Panc1 (cell line): ENCODE measurements at regions not wholly inside any gene's neighbourhood (a gene's known extent, or its start where the extent isn't known, plus 50 kb on each side); places are given as distances from the start of the nearest gene placed in this dataset.
"Not testable (repeated sequence)": the region's sequence is repeated elsewhere in the genome, so short reads cannot be mapped to it uniquely, and the experiment has no call there.

Source experiments
- ATAC-seq: fragments of 200-7000 bp; cut with Tn5 transposase; 2 replicates; pipeline ENCODE4 v1.9.1; 2020; ENCODE audit warnings: mild to moderate bottlenecking, moderate library complexity
- BruUV-seq: library from RNA; stranded (reverse); fragments of 400-500 nt; replicated peaks from 2 replicates; lab custom pipeline; 2021; lab: Mats Ljungman, UMichigan
- CTCF ChIA-PET: fragments of 300-600 bp; sonication (Branson Sonifier 250); formaldehyde crosslinking; loops from one replicate; lab custom pipeline; 2022; ENCODE audit warnings: antibody characterized with exemption; lab: Charles Lee
- POLR2A ChIA-PET: fragments of 300-600 bp; sonication (Branson Sonifier 250); formaldehyde crosslinking; loops from one replicate; lab custom pipeline; 2022; ENCODE audit warnings: antibody characterized with exemption; lab: Charles Lee
- DNase-seq: peaks from one replicate; pipeline ENCODE4 v3.0.0-alpha.2; 2010; ENCODE audit warnings: low read depth, low spot score
- H3K27ac ChIP-seq: 2 replicates; pipeline ENCODE4 v1.5.1; 2011; ENCODE audit warnings: mild to moderate bottlenecking, low read length, inconsistent platforms
- H3K27me3 ChIP-seq: fragments of 200-500 bp; sonication (Bioruptor generic); 2 replicates; pipeline ENCODE4 v1.6.0; 2014; ENCODE audit warnings: low read length, inconsistent platforms; ENCODE audit not compliant: control insufficient read depth, insufficient read depth
- H3K36me3 ChIP-seq: fragments of 200-500 bp; sonication (Bioruptor generic); 2 replicates; pipeline ENCODE4 v1.5.1; 2014; ENCODE audit warnings: inconsistent platforms, mild to moderate bottlenecking, low read length, moderate library complexity; ENCODE audit not compliant: control insufficient read depth, insufficient read depth
- H3K4me1 ChIP-seq: 2 replicates; pipeline ENCODE4 v1.5.1; 2011; ENCODE audit warnings: inconsistent platforms, mild to moderate bottlenecking, low read length, moderate library complexity; ENCODE audit not compliant: control insufficient read depth, insufficient read depth
- H3K4me3 ChIP-seq, 2 experiments: 2 replicates each; pipeline ENCODE4 v1.5.1; 2011 to 2012; ENCODE audit warnings: low read depth in 2 of 2, low read length in 2 of 2, mild to moderate bottlenecking in 2 of 2, inconsistent platforms in 1 of 2, moderate library complexity in 1 of 2
- H3K9me3 ChIP-seq: fragments of 200-500 bp; sonication (Bioruptor generic); 2 replicates; pipeline ENCODE4 v1.5.1; 2014; ENCODE audit warnings: low read depth, mild to moderate bottlenecking, inconsistent platforms, low read length, moderate library complexity; ENCODE audit not compliant: control insufficient read depth, insufficient read depth
- CTCF ChIP-seq: fragments of 450-650 bp; IDR thresholded peaks from 2 replicates; pipeline ENCODE4 v1.5.1; 2017; ENCODE audit warnings: mild to moderate bottlenecking
- POLR2AphosphoS5 ChIP-seq: IDR thresholded peaks from 2 replicates; pipeline ENCODE4 v1.6.1; 2012; ENCODE audit warnings: mild to moderate bottlenecking, low read depth, low read length, moderate library complexity
- REST ChIP-seq, 2 experiments: IDR thresholded peaks; 2 replicates each; pipeline ENCODE4 v1.6.1; 2011 to 2012; ENCODE audit warnings: low read depth in 2 of 2, control low read depth in 1 of 2, low read length in 1 of 2, mild to moderate bottlenecking in 1 of 2, moderate library complexity in 1 of 2; ENCODE audit not compliant: insufficient read depth in 1 of 2
- SIN3A ChIP-seq: IDR thresholded peaks from 2 replicates; pipeline ENCODE4 v1.6.1; 2012; ENCODE audit warnings: low read depth, mild to moderate bottlenecking, low read length, moderate library complexity, borderline replicate concordance; ENCODE audit not compliant: insufficient read depth
- TCF7L2 ChIP-seq: IDR thresholded peaks from 2 replicates; pipeline ENCODE4 v1.6.1; 2011; ENCODE audit warnings: mild to moderate bottlenecking, low read depth, low read length, inconsistent platforms
- in situ Hi-C: cut with HindIII; loops from 2 replicates; pipeline ENCODE4 v1.10.0; 2016; ENCODE audit warnings: low sequenced_read_pairs, low pct_unique_long_range_greater_than_20kb
- intact Hi-C: fragments of 100-400 bp; cut with micrococcal nuclease; formaldehyde crosslinking; loops from one replicate; pipeline ENCODE4 v1.10.0; 2022; ENCODE audit not compliant: unreplicated experiment

GRCh38 chr3:39577541-39577940 is 110.1 kb downstream of the MOBP start:
- ATAC-seq (no peak), DNase-seq (no peak)
- intact Hi-C loops (no loop called here), in situ Hi-C loops (no loop called here)
- Histone ChIP-seq H3K36me3 (no peaks in the 10 kb centered on the region), H3K27me3 (no peaks in the 10 kb centered on the region), H3K4me3 (no peak overlapping the region), H3K27ac (no peak overlapping the region), H3K9me3 (no peaks in the 10 kb centered on the region), H3K4me1 (no peaks in the 10 kb centered on the region)
- ChIA-PET CTCF (no interaction called here), POLR2A (no interaction called here)
- TF ChIP-seq CTCF (no peak), REST (IDR thresholded peaks at IDR 0.05; ENCODE audit: insufficient read depth in 1 of 2, low read depth in 2 of 2, low read length in 1 of 2) (no peak), POLR2AphosphoS5 (no peak), TCF7L2 (no peak), SIN3A (no peak)
- BruUV-seq: no TSS peak

GRCh38 chr3:39586215-39586614 is 118.7 kb downstream of the MOBP start:
- POLR2A ChIA-PET, H3K4me3 ChIP-seq, H3K9me3 ChIP-seq, H3K36me3 ChIP-seq, BruUV-seq, H3K4me1 ChIP-seq, in situ Hi-C loops, DNase-seq, H3K27ac ChIP-seq, ATAC-seq, H3K27me3 ChIP-seq, intact Hi-C loops, CTCF ChIA-PET: not testable (repeated sequence)

- no peak for ATAC-seq
- Histone ChIP-seq H3K36me3 (no peaks in the 10 kb centered on the region), H3K4me1 (no peaks in the 10 kb centered on the region), H3K4me3 (no peak overlapping the region), H3K9me3 (no peaks in the 10 kb centered on the region), H3K27me3 (no peaks in the 10 kb centered on the region), H3K27ac (no peak overlapping the region)
- POLR2A ChIA-PET: no interaction called here
- BruUV-seq: no TSS peak
- intact Hi-C loops (no loop called here), in situ Hi-C loops (no loop called here)
- no peak for DNase-seq
- TF ChIP-seq POLR2AphosphoS5 (no peak), REST (IDR thresholded peaks at IDR 0.05; ENCODE audit: insufficient read depth in 1 of 2, low read depth in 2 of 2, low read length in 1 of 2) (no peak), SIN3A (no peak), TCF7L2 (no peak), CTCF (no peak)
- CTCF ChIA-PET: no interaction called here
Observed at GRCh38 chr3:39587113-39587512, 119.6 kb downstream of the MOBP start.
